Esophagus squamous epithelium (tissue), 5 donors: ENCODE measurements at regions not wholly inside any gene's neighbourhood (a gene's known extent, or its start where the extent isn't known, plus 50 kb on each side); places are given as distances from the start of the nearest gene placed in this dataset.

Experiments used
- DNase-seq: peaks from one replicate; lab custom pipeline; 2025; lab: John Stamatoyannopoulos, UW
- H3K27ac ChIP-seq, 4 donors: fragments of 200-600 bp; sonication (generic); one replicate each; pipeline ENCODE4 v1.5.1; 2016 to 2019; ENCODE audit warnings: mild to moderate bottlenecking in 1 of 4
- H3K27me3 ChIP-seq, 4 donors: fragments of 200-600 bp; sonication (generic); 1 replicate in 3 of 4; 2 replicates in 1 of 4; pipeline versions ENCODE4 v1.5.1 to v1.6.0; 2017 to 2021; ENCODE audit warnings: antibody characterized with exemption in 1 of 4
- H3K36me3 ChIP-seq, 3 donors: fragments of 200-600 bp; sonication (generic); one replicate each; pipeline ENCODE4 v1.5.1; 2016 to 2019
- H3K4me1 ChIP-seq, 3 donors: fragments of 200-600 bp; sonication (generic); one replicate each; pipeline ENCODE4 v1.5.1; 2017 to 2019
- H3K4me3 ChIP-seq, 4 donors: fragments of 200-600 bp; sonication (generic); 1 replicate in 3 of 4; 2 replicates in 1 of 4; pipeline ENCODE4 v1.5.1; 2016 to 2019; ENCODE audit warnings: mild to moderate bottlenecking in 2 of 4, moderate library complexity in 1 of 4
- H3K9me3 ChIP-seq, 3 donors: fragments of 200-600 bp; sonication (generic); one replicate each; pipeline ENCODE4 v1.5.1; 2016 to 2019
- POLR2A ChIP-seq, 4 donors: fragments of 450-650 bp; IDR thresholded peaks; one replicate each; pipeline ENCODE4 v1.6.1; 2017; ENCODE audit warnings: antibody characterized with exemption in 4 of 4, mild to moderate bottlenecking in 4 of 4, moderate library complexity in 3 of 4
- WGBS, 2 donors: methylation state at CpG; one replicate each; pipeline ENCODE4 v1.1.5; 2018; 5-methylcytosine and 5-hydroxymethylcytosine counted together
- intact Hi-C: fragments of 100-400 bp; cut with DNase I; formaldehyde crosslinking; loops from one replicate; pipeline ENCODE4 v1.15.0; 2022
- TF ChIP-seq, protein P1 (sequence below), 6 experiments: fragments of 450-650 bp in 4 of 6; fragments of 200-600 bp in 2 of 6; sonication (generic) in 2 of 6; IDR thresholded peaks; one replicate each; pipeline ENCODE4 v1.5.1; 2016 to 2019; ENCODE audit warnings: antibody characterized with exemption in 6 of 6, mild to moderate bottlenecking in 4 of 6, moderate library complexity in 4 of 6
- donor health status: DM: yes; HTN: yes; CAD: no.

DNA sequence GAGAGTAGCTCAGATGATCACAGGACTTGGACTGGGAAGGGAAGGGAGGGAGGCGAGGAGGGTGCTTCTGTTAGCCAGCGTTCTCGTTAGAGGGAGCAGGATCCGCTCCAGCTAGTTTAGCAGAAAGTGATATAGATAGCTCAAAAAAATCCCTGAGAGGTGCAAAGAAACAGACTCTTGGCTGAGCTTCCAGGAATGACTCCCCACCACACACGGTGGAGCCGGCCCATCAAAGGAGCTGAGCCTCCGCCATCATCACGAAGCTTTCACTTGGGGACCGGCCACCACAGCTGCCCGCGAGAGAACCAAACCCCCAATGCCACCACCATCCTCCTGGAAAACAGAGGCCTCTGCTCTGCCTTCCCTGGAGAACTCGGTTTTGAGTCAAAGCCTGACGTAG is 124.6 kb upstream of the BCL2L14 start:
- H3K4me3 ChIP-seq = no peak overlapping the region
- H3K4me1 ChIP-seq = peaks cover 8 to 40% (median 11%) of the 10 kb centered on the region in 3 donors
- intact Hi-C loops = no loop called here
- no peak for TF ChIP-seq POLR2A (IDR thresholded peaks at IDR 0.05)
- TF ChIP-seq, protein P1, sequence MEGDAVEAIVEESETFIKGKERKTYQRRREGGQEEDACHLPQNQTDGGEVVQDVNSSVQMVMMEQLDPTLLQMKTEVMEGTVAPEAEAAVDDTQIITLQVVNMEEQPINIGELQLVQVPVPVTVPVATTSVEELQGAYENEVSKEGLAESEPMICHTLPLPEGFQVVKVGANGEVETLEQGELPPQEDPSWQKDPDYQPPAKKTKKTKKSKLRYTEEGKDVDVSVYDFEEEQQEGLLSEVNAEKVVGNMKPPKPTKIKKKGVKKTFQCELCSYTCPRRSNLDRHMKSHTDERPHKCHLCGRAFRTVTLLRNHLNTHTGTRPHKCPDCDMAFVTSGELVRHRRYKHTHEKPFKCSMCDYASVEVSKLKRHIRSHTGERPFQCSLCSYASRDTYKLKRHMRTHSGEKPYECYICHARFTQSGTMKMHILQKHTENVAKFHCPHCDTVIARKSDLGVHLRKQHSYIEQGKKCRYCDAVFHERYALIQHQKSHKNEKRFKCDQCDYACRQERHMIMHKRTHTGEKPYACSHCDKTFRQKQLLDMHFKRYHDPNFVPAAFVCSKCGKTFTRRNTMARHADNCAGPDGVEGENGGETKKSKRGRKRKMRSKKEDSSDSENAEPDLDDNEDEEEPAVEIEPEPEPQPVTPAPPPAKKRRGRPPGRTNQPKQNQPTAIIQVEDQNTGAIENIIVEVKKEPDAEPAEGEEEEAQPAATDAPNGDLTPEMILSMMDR (IDR thresholded peaks at IDR 0.05) = no peak
- H3K9me3 ChIP-seq = no peaks in the 10 kb centered on the region
- no peak overlapping the region for H3K27ac ChIP-seq
- H3K36me3 ChIP-seq = no peaks in the 10 kb centered on the region
- WGBS, 2 donors = 86 to 91% methylated on average over 11 to 13 of the region's 13 CpGs
- no peaks in the 10 kb centered on the region for H3K27me3 ChIP-seq
- DNase-seq = no peak

DNA sequence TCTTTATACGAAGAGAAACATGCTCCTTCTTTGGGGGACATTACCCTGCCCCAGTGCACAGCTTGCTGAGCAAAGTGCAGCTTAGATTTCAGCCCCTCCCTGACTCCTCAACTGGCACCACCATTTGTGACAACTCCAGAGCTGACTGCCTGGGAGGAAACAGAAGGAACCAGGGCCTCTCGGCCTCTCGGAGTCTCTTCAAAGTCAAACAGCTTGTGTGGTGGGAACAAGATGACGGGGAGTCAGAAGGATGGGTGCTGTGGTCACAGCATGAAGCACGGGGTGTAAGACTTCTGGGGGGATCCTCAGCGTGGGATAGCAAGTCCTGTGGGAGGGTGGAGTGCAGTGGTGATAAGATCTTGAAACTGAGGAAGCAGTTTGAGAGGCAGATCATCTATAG is 123.5 kb upstream of the BCL2L14 start:
- 72 to 79% methylated on average over 5 of the region's 6 CpGs for WGBS, 2 donors
- no peaks in the 10 kb centered on the region for H3K9me3 ChIP-seq
- intact Hi-C loops = no loop called here
- no peak overlapping the region for H3K4me3 ChIP-seq
- H3K4me1 ChIP-seq = peaks cover 8 to 32% (median 11%) of the 10 kb centered on the region in 3 donors
- no peaks in the 10 kb centered on the region for H3K36me3 ChIP-seq
- no peaks in the 10 kb centered on the region for H3K27me3 ChIP-seq
- no peak for DNase-seq
- TF ChIP-seq, protein P1 (IDR thresholded peaks at IDR 0.05) = no peak
- TF ChIP-seq POLR2A (IDR thresholded peaks at IDR 0.05) = no peak
- H3K27ac ChIP-seq = no peak overlapping the region

DNA sequence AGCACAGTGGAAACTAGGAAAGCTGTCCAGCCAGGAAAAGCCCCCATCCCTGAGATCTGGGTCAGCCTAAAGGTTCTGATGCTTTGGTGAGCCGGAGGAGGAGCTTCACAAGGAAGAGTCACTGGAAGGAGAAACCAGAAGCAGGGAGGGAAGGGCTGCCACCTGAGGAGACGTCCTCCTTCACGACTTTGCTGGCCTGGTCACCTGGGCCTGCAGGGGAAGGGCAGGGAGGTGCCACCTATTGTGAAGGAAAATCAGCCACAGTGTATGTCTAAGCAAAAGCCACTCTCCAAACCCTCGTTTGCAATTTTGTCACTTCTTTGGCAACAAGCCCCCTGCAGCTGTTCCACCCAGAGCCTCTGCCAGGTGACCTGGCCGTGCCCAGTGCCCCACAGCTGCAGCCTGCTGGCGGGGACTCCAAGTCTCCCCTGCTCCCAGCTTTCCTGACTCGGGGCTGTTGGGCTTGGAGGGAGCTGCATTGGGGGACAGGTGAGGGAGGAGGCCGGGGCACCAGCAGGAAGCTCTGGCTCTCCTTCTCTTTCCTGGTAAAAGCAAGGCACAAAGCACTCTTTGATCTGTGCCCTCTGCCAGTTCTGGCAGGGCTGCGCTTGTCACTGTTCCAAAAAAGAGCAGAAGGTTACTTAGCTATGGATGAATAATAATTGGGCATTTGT is 120.9 kb upstream of the BCL2L14 start:
- no peak for TF ChIP-seq POLR2A (IDR thresholded peaks at IDR 0.05)
- TF ChIP-seq, protein P1 (IDR thresholded peaks at IDR 0.05) = no peak
- Histone ChIP-seq H3K9me3 (no peaks in the 10 kb centered on the region), H3K4me1 (peaks cover 8 to 31% (median 11%) of the 10 kb centered on the region in 3 donors), H3K4me3 (no peak overlapping the region), H3K36me3 (no peaks in the 10 kb centered on the region), H3K27ac (peak overlapping the region in 1 of 4 donors; percentile 29), H3K27me3 (no peaks in the 10 kb centered on the region)
- DNase-seq = no peak
- intact Hi-C loops = no loop called here
- 26 to 31% methylated on average over 4 to 8 of the region's 9 CpGs for WGBS, 2 donors

DNA sequence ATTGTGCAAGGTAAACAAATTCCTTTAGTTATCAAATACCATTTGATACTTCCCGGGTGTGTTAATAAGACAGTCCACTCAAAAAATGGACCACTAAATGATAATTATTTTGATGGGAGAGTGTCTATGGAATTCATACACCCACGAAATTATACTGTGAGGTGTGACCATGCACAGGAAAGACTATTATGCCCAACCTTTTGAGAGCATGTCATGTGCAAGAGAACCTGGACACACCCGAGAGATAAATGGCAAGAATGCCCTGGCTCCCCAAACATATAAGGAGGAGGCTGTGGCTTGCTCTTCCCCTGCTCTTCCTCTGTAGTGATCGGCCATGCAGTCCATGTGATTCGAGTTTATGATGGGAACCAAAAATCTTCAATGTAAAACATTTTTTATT is 119.5 kb upstream of the BCL2L14 start:
- intact Hi-C loops = no loop called here
- 61 to 72% methylated on average over 5 of the region's 5 CpGs for WGBS, 2 donors

DNA sequence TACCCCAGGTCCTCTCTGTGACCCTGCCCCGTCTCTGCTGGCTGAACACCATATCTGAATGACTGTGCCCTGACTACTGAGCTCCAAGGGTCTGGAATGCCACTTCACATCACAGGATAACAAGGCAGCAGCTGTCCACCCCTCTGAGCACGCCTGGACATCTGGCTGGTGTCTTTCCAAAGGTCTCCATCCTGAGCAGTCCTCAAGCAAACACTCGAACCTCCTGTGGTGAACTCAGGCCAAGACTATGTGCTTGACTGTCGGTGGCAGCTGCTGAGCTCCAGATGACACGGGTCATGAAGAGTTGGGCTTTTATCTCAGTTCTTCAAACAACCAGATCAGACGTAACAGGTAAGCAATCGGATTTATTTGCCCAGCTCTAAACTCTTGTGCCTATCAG is 117.2 kb upstream of the BCL2L14 start:
- no peaks in the 10 kb centered on the region for H3K36me3 ChIP-seq
- H3K27ac ChIP-seq = no peak overlapping the region
- no peaks in the 10 kb centered on the region for H3K27me3 ChIP-seq
- 64 to 83% methylated on average over 6 of the region's 7 CpGs for WGBS, 2 donors
- H3K4me3 ChIP-seq = no peak overlapping the region
- TF ChIP-seq, protein P1 (IDR thresholded peaks at IDR 0.05) = no peak
- no peak for TF ChIP-seq POLR2A (IDR thresholded peaks at IDR 0.05)
- H3K4me1 ChIP-seq = peaks cover 8 to 31% (median 11%) of the 10 kb centered on the region in 3 donors
- intact Hi-C loops = no loop called here
- DNase-seq = no peak
- no peaks in the 10 kb centered on the region for H3K9me3 ChIP-seq

More for the DNA sequence above, 119.5 kb upstream of the BCL2L14 start:
- Histone ChIP-seq H3K4me1 (peaks cover 8 to 31% (median 11%) of the 10 kb centered on the region in 3 donors), H3K27ac (no peak overlapping the region), H3K36me3 (no peaks in the 10 kb centered on the region), H3K9me3 (no peaks in the 10 kb centered on the region), H3K4me3 (no peak overlapping the region), H3K27me3 (no peaks in the 10 kb centered on the region)
- TF ChIP-seq POLR2A (IDR thresholded peaks at IDR 0.05) = no peak
- TF ChIP-seq, protein P1 (IDR thresholded peaks at IDR 0.05) = no peak
- no peak for DNase-seq
